HG02588 (cell line): ENCODE measurements at regions not wholly inside any gene's neighbourhood (a gene's known extent, or its start where the extent isn't known, plus 50 kb on each side); places are given as distances from the start of the nearest gene placed in this dataset.
"Not testable (repeated sequence)": the region's sequence is repeated elsewhere in the genome, so short reads cannot be mapped to it uniquely, and the experiment has no call there.

Experiments used
- ATAC-seq: cut with Tn5 transposase; IDR thresholded peaks from one replicate; pipeline ENCODE4 v1.9.1; 2021; ENCODE audit warnings: mild to moderate bottlenecking, moderate library complexity; ENCODE audit not compliant: unreplicated experiment

DNA sequence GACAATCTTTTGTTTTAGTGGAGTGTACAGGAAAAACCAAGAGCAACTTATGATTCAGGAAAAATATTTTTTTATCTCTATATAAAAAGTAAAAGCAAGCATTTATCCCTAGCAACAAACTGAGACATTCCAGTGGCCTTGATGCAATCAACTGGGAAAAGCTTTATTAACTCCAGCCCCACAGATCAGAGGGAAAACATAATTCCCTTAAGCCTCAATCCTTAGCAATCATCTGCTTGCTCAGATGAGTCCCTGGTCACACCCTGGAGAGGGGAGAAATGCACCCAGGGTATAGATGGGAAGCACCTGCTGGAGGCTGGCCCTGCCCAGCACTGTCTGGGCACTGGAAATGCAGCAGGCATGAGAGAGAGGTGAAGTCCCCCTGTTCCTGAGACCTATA, 636.6 kb downstream of the TNS3 start:
- ATAC-seq, result no peak

DNA sequence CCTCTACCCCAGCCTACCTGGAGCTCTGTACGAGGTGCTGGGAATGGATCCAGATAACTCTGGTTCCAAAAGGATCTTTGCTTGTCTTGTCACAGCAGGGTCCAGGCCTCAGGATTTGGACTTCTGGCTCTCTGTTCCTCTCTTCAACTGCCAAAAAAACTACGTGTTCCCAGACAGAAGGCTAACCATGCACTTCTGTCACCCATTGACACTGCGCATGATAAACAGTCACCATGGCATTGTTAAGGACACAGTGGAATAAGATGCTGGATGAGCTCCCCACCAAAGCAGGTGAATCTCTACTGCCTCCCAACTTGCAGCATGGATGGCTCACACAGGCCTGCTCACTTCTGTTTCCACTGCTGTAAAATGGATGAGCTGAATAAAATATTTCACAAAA, 637.9 kb downstream of the TNS3 start:
- ATAC-seq, result no peak

DNA sequence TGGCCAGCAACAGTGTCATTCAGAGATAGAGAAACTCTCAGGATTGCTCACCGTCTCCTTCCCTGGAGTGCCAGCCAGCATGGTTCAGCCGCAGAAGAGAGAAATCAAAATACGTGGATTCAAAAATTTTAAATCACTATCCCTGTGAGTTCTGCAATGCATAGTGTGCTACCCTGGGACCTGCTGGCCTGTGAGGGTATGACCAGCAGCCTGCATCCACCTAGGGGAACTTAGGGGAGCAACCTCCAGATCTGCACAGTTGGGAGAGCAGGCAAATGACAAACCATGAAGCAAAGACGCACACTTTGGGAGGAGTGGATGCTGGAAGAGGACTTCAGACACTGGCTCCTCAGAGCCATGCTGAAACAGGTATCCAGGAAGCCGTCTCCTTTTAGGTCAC, 639.3 kb downstream of the TNS3 start:
- ATAC-seq, result no peak

DNA sequence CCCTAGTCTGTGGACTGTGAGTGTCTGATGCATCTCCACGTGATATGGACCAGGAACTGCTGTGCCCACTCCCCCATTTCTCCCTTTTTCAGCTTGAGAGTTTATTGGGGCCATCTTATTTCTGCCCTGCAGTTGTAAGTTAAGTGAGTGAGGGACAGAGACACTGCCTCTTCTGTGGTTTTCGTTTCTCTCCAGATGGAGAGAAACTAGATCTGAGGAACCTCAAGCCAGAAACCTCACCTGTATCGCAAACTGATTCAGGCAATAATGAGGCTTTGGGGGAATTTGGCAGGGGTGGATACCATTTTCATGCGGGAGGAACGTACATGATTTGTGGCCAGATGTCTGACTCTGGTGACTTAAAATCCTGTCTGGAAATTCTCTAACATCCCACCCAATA, 641.7 kb downstream of the TNS3 start:
- no peak for ATAC-seq

DNA sequence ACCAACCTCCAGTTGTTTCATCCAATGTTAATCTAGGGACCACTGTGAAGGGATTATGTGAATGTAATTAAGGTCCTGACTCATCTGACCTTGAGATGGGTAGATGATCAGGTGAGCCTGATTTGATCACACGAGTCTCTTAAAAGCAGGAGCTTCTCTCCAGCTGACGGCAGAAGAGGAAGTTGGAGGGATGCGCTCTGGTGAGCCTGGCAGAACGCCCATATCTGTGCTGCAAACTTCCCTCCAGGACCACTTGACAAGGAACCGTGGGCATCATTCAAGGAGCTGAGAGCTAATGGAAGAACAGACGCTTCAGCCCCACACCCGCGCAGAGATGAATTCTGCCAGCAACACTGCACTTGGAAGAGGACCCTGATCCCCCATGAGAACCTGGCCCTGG, 642.4 kb downstream of the TNS3 start:
- no peak for ATAC-seq

DNA sequence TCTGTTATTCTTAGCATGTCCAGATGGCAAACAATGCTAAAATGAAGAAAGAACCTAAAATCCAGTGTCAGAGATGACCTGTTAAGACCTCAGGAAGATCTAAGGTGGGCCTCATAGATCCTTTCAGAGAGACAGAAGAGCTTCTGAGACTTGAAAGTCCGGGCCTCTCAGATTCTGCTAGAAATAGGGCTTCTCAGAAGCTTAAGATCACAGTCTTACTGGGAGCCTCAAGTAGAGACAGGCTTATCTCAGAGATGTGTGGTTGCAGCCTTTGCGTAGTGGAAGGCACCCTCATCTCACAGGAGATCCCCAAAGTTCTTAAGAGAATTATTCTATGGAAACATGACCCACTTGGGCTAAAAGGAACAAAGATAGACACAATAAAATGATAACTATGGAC, 642.8 kb downstream of the TNS3 start:
- ATAC-seq, result no peak

DNA sequence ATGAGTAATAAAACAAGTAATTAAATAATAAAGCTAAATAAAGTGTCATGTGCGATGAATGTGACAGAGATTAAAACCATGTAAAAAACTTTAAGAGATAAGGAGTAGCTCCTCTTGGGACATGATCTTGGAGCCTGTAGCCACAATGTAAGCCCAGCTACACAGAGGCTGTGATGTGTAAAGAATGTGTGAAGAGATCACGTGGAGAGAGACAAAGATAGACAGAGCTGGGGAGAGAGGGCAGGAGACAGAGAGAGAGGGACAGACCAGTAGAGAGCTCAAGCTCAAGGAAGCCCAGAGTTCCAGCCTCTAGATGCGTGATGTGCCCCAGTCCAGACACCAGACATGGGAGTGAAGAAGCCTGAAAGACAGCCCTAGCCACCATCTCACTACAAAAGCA, 644.1 kb downstream of the TNS3 start:
- ATAC-seq, result no peak

DNA sequence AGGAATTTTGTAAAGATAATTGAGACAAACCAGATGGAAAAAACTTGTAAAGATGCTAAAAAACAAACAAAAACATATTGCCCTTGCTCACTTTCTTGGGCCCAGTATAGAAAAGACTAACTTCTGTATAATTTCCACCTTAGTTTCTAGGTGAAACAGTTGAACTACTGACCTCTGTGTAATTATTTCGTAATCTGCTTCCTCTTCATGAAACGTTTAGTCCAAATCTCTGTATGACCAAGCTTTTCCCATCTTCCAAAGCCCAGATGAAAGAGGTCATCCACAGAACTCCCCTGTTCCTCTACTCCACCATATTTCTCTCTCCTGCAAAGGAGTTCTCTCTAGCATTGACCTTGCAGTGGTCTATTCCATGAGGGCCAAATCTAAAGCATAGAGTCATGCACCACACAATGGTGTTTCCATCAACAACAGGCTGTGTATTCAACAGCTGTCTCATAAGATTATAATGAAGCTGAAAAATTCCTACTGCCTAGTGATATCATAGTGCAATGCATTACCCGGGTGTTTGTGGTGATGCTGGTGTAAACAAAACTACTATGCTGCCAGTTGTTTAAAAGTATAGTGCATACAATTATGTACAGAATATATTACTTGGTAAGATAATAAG, 647.6 kb downstream of the TNS3 start:
- ATAC-seq, result no peak

DNA sequence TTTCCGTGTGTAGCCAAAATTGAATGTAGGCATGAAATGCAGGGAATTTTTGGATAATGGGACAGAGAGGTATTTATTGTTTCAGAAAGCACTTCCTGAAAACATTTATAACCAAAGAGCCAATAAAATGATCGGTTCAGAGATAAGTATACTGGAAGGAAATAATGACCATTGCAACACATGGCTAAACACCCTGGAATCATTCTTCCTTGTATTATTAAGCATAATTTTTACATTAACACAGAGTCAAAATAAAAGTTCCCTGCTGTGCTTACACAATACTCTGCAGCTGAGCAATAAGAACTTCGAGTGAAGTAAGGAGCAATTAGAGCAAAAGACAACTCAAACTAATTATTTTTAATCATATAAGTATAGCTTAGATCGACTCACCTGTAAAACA, 648.3 kb downstream of the TNS3 start:
- ATAC-seq, result no peak

DNA sequence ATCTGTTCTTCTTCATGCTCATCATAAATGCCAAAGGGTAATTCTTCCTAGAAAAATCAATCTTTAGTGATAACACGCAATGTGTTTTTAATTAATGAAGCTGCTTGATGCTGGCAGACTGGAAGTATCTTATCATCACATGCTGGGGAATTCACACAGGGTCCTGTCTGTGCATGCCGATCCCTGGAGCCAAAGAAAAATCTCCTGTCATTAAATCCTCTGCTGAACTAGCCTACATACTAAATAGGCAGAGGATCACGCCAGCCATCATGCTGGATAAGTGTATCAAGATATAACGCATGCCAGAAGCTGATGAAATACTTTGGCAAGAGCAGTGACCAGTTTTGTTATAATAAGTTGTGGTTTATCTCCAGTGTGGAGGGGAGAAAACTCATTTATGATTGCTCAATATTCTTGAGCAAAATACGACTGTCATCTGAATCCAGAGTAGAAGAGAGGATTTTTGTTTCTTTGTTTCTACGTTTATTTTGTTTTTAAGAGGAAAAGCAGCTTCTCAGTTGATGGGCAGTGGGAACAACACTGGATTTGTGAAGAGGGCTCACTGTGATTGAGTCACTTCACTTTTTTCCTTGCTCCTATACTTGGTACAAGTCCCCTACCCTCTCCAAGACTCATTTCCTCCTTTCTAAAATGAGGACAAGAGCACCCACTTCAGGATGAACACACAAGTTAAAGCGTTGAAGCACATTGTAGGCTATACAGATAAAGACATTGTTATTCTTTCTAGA, 649.1 kb downstream of the TNS3 start:
- ATAC-seq, result no peak

DNA sequence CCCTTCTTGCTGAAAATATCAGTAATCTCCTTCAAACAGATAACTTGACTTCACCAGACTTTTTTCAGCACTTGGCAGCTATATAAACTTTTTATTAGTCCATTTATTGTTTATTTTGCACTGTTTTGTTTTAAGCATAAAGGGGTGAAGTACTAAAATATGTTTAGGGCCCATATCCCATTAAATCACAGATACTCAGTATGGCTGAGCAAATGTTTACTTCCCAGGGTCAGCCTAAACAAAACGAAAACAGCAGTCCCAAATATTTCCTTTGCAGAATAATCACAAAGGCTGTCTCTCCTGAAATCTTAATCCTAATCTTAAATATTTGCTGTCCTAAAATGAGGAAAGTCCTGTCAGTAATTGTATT, 649.6 kb downstream of the TNS3 start:
- no peak for ATAC-seq

DNA sequence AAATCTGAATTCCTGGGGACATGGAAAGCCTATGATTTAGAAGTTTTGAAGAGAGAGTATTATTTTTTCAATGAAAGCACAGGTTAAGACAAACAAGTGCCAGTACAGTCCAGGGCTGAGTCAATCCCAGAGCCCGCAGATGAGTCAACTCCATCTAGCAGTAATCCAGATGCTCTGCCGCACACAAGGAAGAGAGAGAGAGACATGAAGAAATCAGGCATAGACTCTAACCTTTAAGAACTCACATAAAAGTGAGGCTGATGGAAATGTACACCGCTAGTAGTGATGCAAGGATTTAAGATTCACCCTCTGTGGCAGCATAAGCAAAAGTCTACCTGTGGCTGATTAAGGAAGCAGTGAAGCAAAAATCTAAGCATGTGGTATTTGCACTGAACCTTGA, 651.5 kb downstream of the TNS3 start:
- ATAC-seq, result no peak

DNA sequence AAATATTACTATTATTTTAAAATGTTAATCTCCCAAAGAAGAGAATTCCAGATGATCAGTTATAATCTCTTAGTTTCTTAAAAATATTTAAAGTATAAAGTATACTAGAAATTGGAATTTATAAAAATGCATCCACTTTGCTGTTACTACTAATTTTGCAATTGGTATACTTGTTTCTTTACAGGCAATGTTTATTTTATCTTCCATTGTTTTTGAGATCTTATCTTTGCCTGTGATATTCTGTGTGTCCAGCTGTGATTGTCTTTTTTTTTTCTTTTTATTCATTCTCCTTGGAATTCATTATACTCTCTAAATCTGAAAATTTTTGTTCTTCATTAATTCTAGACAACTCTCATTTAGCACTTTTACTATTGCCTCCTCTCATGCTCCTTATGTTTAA, 652.6 kb downstream of the TNS3 start:
- no peak for ATAC-seq

DNA sequence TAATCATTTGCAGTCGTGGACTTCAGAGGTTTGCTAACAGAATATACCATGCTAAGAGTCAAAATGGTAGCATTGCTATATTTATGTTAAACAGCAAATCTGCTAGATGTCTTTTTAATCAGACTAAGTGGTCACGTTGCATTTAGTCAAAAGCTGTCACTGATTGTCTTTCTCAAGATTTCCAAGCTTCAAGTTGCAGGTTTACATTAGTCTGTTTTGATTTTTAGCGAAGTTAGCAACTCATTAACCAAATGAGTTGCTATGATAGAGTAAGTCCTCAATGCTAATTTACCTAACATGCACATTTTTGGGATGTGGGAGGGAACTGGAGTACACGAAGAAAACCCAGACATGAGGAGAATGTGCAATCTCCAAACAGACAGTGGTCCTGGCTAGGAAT, 653.2 kb downstream of the TNS3 start:
- ATAC-seq, result no peak

DNA sequence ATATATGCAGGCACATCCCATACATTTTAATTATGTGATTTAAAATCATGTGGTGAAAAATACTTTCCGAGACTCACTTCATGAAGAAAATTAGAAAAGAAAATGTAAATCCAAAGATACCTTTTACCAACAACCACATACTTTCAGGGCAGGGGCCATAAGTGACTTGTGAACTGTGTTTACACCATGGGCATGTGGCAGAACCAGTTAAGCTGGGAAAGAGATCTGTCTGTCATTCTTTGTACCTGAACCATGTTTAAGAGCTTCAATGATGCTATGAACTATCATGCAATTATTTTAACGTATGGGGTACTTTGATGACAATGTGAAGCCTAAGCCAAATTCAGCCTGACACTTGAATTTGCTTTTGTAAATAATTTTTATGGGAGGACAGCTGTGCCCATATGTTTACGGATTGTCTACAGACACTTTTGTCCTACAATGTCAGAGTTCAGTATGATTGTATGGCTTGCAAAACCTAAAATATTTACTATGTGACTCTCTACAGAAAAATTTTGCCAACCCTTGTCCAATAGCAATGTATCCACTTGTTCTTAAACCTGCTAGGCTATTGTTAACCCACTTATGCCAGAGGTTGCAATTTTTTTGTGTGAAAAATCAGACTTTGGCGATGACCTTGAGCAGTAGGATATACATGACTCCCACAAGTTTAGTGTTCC, 654.6 kb downstream of the TNS3 start:
- no peak for ATAC-seq

DNA sequence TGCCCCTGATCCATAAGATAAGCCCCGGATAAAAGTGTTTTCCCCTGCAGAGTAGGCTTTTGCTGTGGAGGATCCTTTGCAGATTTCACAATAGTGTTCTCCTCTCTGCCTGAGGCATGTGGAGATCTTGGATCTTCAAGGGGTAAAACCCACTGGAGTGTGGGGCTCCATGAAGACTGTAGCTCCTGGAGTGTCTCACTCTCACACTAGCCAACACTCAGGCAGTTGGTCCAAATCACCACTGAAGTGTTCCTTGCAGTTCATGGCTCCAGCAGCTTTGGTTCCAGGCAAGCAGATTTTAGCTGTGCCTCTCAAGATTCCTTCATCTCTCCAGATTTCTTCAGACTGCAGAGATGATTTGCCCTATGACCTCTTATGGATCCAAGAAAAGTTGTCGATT, 665.3 kb downstream of the TNS3 start:
- ATAC-seq, result no peak

DNA sequence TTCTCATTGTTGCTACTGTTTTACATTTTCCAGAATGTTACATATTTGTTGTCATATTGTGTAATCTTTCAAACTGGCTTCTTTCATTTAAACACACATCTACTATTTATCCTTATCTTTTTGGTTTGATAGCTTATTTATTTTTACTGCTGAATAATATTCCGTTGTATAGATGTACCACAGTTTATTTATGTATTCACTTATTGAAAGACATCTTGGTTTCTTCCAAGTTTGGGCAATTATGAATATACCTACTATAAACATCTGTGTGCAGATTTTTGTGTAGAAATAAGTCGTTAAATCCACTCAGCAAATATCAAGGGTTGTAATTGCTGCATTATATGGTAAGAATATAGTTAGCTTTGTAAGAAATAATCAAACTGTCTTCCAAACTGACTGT, 669.2 kb downstream of the TNS3 start:
- ATAC-seq, result no peak

DNA sequence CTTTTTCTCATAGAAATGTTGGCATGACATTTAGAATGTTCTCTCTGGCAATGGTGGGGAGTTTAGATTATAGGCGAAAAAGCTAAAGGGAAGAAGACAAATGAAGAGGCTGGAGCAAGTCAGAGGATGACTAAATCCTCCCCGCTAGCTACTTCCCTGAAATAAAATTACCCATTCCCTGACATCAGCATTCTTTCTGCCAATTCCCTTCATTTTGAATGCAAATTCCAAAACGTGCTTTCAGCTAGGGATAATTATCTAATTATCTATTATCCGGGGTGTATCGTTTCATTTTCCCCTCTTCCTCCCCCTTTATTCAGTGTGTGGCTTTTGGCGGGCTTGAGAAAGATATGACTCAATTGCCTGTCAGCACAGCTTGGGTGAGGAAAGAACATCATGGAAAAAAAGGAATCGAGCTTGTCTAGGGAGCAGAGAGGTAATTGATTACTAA, 672.3 kb downstream of the TNS3 start:
- ATAC-seq, result no peak

DNA sequence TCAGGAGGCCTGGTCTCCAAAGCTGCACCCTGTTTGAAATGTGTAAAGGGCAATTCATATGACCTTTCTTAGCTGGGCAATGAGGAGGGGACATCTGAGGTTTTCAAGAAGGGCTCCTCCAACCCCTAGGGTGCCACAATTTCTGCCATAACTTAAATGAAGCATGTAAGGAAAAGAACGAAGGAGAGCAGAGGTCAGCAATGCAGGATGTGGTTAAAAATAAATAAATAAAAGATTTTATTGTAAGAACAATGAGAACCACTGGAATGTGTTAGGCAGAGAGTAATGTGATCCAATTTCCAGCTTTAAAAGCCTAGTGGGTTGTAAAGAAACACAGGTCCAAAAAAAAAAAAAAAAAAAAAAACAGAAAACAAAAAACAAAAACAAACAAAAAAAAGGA, 673.1 kb downstream of the TNS3 start:
- ATAC-seq, result no peak

DNA sequence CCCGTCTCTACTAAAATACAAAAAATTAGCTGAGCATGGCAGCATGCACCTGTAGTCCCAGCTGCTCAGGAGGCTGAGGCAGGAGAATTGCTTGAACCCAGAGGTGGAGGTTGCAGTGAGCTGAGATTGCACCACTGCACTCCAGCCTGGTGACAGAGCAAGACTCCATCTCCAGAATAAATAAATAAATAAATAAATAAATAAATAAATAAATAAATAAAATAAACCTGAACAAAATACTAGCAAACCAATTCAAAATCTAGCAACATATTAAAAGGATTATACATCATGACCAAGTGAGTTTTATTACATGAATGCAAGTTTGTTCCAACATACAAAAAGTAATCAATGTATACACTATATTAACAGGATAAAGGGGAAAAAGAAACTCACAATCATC, 677.4 kb downstream of the TNS3 start:
- not testable (repeated sequence) for ATAC-seq

DNA sequence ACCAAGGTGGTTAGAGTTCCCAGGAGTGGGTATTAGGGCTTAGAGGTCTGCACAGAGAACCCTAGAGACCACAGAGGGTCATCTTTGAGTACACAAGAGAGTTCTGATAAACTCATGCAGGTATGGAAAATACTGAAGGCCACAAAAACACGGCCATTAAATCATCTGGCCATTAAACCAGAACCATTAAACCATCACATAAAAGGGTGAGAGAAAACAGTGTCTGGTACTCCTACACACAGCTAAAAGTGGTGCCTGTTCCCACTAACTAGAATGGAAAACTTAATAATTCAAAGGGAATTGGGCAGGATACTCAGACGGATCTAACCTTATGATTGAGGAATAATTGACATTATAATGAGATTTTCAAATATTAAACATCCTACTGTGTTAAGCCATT, 679.4 kb downstream of the TNS3 start:
- no peak for ATAC-seq
